ENCODE measurements at regions not wholly inside any gene's neighbourhood (a gene's known extent, or its start where the extent isn't known, plus 50 kb on each side); places are given as distances from the start of the nearest gene placed in this dataset.

DNA sequence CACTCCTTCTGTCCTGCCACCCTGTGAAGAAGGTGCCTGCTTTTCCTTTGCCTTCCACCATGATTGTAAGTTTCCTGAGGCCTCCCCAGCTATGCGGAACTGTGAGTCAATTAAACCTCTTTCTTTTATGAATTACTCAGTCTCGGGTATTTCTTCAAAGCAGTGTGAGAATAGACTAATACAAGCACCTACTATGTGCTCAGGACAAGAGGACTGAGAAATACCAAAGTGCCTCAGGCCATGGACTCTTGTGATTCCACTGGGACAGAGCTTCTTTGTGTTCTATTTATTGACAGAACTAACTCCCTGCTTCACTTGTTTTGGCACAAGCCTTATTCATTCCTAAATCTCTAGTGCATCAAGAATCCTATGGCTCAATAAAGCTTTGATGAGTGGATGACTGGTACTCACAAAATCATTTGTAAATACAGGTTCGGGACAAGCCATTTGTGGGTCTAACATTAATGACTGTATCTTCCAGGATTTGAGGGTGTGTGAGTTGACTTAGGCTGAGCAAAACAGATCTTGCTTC is 204.2 kb downstream of the PDCD6IP start:
- no peaks in the 10 kb centered on the region for H3K36me3 ChIP-seq
- ATAC-seq: no peak
- no peaks in the 10 kb centered on the region for H3K9me3 ChIP-seq

DNA sequence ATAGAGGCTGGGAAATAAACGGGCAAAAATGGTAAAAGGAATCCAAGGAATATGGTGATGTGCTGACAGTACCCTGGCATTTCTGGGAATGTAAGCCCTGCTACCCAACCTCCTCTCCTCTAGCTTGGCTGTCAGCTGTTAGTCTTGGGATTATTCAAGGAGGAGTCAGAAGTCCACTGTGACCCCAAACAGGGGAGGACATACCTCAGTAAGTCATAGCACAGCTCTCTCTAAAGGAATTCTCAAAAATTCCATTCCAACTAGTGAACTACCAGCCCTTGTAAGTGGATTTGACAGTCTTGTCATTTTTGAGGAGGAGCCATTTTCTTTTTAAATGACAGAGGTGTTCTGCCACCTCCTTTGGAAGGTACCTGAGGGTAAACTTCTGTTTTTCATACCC is 207.5 kb downstream of the PDCD6IP start:
- H3K27ac ChIP-seq: no peak overlapping the region
- no peaks in the 10 kb centered on the region for H3K9me3 ChIP-seq
- ATAC-seq: no peak
- WGBS, 4 donors: 53 to 90% (median 75%) methylated on average over 1 of the region's 1 CpG
- no peak for DNase-seq
- intact Hi-C loops (cut with DNase I): no loop called here
- no peak overlapping the region for H3K4me3 ChIP-seq
- H3K36me3 ChIP-seq: no peaks in the 10 kb centered on the region
- TF ChIP-seq, protein P1, sequence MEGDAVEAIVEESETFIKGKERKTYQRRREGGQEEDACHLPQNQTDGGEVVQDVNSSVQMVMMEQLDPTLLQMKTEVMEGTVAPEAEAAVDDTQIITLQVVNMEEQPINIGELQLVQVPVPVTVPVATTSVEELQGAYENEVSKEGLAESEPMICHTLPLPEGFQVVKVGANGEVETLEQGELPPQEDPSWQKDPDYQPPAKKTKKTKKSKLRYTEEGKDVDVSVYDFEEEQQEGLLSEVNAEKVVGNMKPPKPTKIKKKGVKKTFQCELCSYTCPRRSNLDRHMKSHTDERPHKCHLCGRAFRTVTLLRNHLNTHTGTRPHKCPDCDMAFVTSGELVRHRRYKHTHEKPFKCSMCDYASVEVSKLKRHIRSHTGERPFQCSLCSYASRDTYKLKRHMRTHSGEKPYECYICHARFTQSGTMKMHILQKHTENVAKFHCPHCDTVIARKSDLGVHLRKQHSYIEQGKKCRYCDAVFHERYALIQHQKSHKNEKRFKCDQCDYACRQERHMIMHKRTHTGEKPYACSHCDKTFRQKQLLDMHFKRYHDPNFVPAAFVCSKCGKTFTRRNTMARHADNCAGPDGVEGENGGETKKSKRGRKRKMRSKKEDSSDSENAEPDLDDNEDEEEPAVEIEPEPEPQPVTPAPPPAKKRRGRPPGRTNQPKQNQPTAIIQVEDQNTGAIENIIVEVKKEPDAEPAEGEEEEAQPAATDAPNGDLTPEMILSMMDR (IDR thresholded peaks at IDR 0.05): no peak
- no peak for TF ChIP-seq POLR2A (IDR thresholded peaks at IDR 0.05)
- no peaks in the 10 kb centered on the region for H3K27me3 ChIP-seq
- no peaks in the 10 kb centered on the region for H3K4me1 ChIP-seq

More for the DNA sequence above, 204.2 kb downstream of the PDCD6IP start:
- no peaks in the 10 kb centered on the region for H3K27me3 ChIP-seq
- no peak for DNase-seq
- H3K27ac ChIP-seq: no peak overlapping the region
- no peak overlapping the region for H3K4me3 ChIP-seq
- intact Hi-C loops (cut with DNase I): no loop called here
- H3K4me1 ChIP-seq: no peaks in the 10 kb centered on the region
- TF ChIP-seq, protein P1 (IDR thresholded peaks at IDR 0.05): no peak
- TF ChIP-seq POLR2A (IDR thresholded peaks at IDR 0.05): no peak
- 55 to 76% (median 57%) methylated on average over 3 of the region's 3 CpGs for WGBS, 4 donors

DNA sequence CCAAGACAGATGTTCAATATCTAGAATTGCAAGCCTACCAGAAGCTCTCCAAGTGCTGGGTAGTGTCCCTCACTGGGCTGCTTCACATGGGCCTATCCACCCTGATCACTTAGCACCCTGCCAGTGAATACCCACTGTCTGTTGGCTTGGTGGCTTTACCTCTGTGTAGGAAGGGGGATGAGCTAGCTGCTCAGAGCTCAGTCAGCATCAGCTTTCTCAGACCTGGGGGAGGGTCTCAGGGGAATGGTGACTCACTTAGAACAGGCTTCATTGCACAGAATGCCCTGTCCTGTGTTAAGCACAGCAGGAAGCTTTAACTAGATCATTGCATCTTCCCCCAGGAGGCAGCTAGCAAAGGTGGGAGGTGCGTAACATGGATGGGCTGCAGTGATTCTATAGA is 209.8 kb downstream of the PDCD6IP start:
- TF ChIP-seq, protein P1 (IDR thresholded peaks at IDR 0.05): no peak
- TF ChIP-seq POLR2A (IDR thresholded peaks at IDR 0.05): no peak
- intact Hi-C loops (cut with DNase I): no loop called here
- Histone ChIP-seq H3K27ac (no peak overlapping the region), H3K4me1 (no peaks in the 10 kb centered on the region), H3K4me3 (no peak overlapping the region), H3K9me3 (no peaks in the 10 kb centered on the region), H3K36me3 (no peaks in the 10 kb centered on the region), H3K27me3 (no peaks in the 10 kb centered on the region)
- DNase-seq (no peak), ATAC-seq (no peak)
- 82 to 94% (median 87%) methylated on average over 1 of the region's 1 CpG for WGBS, 4 donors

DNA sequence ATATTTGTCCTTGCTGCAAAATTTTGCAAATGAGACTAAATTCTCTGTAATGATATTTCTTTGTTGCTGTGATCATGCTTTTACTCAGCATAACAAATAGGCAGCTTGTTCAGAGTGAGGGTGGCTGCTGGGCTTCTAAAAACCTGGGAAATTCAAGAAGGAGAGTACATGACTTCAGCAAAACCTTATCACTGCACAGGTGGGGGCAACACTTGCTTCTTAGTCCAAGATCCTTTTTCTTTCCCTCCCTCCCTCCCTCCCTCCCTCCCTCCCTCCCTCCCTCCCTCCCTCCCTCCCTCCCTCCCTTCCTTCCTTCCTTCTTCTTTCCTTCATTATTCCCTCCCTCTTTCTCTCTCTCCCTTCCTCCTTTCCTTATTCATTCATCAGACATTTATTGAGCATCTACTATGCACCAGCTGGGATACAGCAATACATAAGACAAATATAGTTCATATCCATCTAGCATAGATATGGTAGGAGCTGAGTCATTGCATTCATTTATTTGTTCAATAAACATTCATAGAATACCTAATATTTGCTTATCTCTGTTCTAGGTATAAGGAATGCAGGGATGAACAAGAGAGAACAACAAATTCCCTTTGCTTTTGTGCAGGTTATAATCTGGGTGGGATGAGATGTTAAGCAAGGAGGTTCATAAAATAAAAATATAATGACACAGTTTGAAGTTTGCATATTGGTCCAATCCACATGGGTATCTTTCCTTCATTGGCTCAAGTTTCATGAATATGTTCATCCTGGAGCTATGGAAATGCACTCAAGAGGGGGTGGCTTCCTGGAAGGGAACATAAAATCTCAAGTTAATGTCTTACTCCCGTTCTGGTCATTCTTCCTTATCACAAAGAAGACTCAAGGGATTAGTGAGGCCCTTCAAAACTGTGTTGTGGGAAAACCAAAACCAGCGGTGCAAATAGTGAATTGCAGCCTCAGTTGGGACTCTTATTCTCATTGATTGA is 210.7 kb downstream of the PDCD6IP start:
- H3K27me3 ChIP-seq: no peaks in the 10 kb centered on the region
- TF ChIP-seq, protein P1 (IDR thresholded peaks at IDR 0.05): no peak
- TF ChIP-seq POLR2A (IDR thresholded peaks at IDR 0.05): no peak
- no peaks in the 10 kb centered on the region for H3K9me3 ChIP-seq
- intact Hi-C loops (cut with DNase I): no loop called here
- no peaks in the 10 kb centered on the region for H3K4me1 ChIP-seq
- ATAC-seq: no peak
- DNase-seq: no peak
- WGBS, 4 donors: 27 to 42% (median 35%) methylated on average over 2 of the region's 2 CpGs
- no peak overlapping the region for H3K4me3 ChIP-seq
- H3K27ac ChIP-seq: no peak overlapping the region
- no peaks in the 10 kb centered on the region for H3K36me3 ChIP-seq
